Vagina (tissue), 2 donors: ENCODE measurements at regions not wholly inside any gene's neighbourhood (a gene's known extent, or its start where the extent isn't known, plus 50 kb on each side); places are given as distances from the start of the nearest gene placed in this dataset.
"Not testable (repeated sequence)": the region's sequence is repeated elsewhere in the genome, so short reads cannot be mapped to it uniquely, and the experiment has no call there.

ENCODE experiments used
- POLR2A ChIP-seq, 2 donors: fragments of 450-650 bp; IDR thresholded peaks; one replicate each; pipeline ENCODE4 v1.6.1; 2017; ENCODE audit warnings: antibody characterized with exemption in 2 of 2, mild to moderate bottlenecking in 2 of 2, moderate library complexity in 2 of 2
- POLR2AphosphoS5 ChIP-seq, 2 donors: sonication (generic); formaldehyde crosslinking; IDR thresholded peaks; one replicate each; pipeline ENCODE4 v1.9.0; 2017; ENCODE audit warnings: antibody characterized with exemption in 2 of 2, mild to moderate bottlenecking in 2 of 2, low read depth in 1 of 2; ENCODE audit not compliant: insufficient read depth in 1 of 2
- TF ChIP-seq, protein P1 (sequence below), 3 experiments: fragments of 450-650 bp in 2 of 3; fragments of 200-600 bp in 1 of 3; sonication (generic) in 1 of 3; IDR thresholded peaks; one replicate each; pipeline ENCODE4 v1.5.1; 2017 to 2019; ENCODE audit warnings: antibody characterized with exemption in 3 of 3, mild to moderate bottlenecking in 2 of 3, moderate library complexity in 2 of 3

DNA sequence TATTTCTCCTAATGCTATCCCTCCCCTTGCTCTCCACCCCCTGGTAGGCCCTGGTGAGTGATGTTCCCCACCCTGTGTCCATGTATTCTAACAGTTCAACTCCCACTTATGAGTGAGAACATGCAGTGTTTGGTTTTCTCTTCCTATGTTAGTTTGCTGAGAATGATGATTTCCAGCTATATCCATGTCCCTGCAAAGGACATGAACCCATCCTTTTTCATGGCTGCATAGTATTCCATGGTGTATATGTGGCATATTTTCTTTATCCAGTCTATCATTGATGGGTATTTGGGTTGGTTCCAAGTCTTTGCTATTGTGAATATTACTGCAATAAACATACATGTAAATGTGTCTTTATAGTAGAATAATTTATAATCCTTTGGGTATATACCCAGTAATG, 540.3 kb downstream of the TMTC2 start:
- TF ChIP-seq POLR2A (IDR thresholded peaks at IDR 0.05); POLR2AphosphoS5 (IDR thresholded peaks at IDR 0.05; ENCODE audit: insufficient read depth in 1 of 2, low read depth in 1 of 2): not testable (repeated sequence)
- TF ChIP-seq, protein P1, sequence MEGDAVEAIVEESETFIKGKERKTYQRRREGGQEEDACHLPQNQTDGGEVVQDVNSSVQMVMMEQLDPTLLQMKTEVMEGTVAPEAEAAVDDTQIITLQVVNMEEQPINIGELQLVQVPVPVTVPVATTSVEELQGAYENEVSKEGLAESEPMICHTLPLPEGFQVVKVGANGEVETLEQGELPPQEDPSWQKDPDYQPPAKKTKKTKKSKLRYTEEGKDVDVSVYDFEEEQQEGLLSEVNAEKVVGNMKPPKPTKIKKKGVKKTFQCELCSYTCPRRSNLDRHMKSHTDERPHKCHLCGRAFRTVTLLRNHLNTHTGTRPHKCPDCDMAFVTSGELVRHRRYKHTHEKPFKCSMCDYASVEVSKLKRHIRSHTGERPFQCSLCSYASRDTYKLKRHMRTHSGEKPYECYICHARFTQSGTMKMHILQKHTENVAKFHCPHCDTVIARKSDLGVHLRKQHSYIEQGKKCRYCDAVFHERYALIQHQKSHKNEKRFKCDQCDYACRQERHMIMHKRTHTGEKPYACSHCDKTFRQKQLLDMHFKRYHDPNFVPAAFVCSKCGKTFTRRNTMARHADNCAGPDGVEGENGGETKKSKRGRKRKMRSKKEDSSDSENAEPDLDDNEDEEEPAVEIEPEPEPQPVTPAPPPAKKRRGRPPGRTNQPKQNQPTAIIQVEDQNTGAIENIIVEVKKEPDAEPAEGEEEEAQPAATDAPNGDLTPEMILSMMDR (IDR thresholded peaks at IDR 0.05), result not testable (repeated sequence)
